Loucy (cell line): ENCODE measurements at regions not wholly inside any gene's neighbourhood (a gene's known extent, or its start where the extent isn't known, plus 50 kb on each side); places are given as distances from the start of the nearest gene placed in this dataset.

ENCODE experiments used
- CTCF ChIP-seq: fragments of 200-600 bp; sonication (generic); conservative IDR thresholded peaks from 2 replicates; pipeline ENCODE4 v1.5.1; 2014; ENCODE audit warnings: mild to moderate bottlenecking, antibody characterized with exemption, low read length
- EZH2phosphoT487 ChIP-seq: fragments of 200-600 bp; IDR thresholded peaks from 2 replicates; pipeline ENCODE4 v1.6.1; 2018; ENCODE audit warnings: antibody characterized with exemption, mild to moderate bottlenecking, moderate library complexity, borderline replicate concordance

DNA sequence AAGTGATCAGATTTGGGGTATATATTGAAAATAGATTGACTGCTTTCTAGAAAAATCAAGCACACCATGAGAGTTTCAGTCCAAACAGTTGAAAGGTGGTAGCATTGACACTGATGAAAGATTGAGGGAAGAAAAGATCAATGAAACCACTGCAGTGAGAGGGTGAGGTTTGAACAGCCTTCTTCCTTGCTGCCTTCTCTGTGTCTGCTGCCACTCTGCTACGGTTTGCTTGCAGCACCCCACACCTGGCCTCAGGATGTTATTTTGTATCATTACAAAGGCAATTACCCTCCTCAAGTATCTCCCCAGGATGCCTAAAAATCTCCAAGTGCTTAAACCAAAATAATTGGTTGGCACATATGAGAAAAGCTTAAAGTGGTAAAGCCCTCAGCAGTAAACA lies 683.6 kb upstream of the ARPP21 start:
- TF ChIP-seq CTCF: no peak
- TF ChIP-seq EZH2phosphoT487: no peak
